ENCODE measurements at regions not wholly inside any gene's neighbourhood (a gene's known extent, or its start where the extent isn't known, plus 50 kb on each side); places are given as distances from the start of the nearest gene placed in this dataset.
"Not testable (repeated sequence)": the region's sequence is repeated elsewhere in the genome, so short reads cannot be mapped to it uniquely, and the experiment has no call there.

DNA sequence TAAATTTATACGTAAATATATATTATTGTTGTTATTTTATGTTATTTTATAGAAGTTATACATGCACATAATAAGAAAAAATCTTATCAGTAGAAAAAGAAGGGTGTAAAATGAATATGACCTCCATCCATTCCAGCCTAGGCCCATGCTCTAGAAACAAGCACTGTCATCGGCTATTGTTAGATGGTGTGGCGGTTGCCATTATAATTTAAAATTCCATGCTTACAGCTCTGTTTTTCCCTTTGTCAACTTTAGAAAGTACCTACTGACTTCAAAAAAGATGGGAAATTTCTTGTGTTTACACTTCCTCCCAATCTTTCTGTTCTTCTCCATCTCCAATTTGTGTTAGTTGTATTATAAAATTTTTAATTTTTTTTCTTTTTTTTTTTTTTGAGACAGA is 61.9 kb upstream of the RDX start:
- no peak overlapping the region for H3K27ac ChIP-seq
- H3K4me1 ChIP-seq, result no peaks in the 10 kb centered on the region
- intact Hi-C loops (cut with DNase I; ENCODE audit: low total_unique reads), result no loop called here
- TF ChIP-seq, protein P1, sequence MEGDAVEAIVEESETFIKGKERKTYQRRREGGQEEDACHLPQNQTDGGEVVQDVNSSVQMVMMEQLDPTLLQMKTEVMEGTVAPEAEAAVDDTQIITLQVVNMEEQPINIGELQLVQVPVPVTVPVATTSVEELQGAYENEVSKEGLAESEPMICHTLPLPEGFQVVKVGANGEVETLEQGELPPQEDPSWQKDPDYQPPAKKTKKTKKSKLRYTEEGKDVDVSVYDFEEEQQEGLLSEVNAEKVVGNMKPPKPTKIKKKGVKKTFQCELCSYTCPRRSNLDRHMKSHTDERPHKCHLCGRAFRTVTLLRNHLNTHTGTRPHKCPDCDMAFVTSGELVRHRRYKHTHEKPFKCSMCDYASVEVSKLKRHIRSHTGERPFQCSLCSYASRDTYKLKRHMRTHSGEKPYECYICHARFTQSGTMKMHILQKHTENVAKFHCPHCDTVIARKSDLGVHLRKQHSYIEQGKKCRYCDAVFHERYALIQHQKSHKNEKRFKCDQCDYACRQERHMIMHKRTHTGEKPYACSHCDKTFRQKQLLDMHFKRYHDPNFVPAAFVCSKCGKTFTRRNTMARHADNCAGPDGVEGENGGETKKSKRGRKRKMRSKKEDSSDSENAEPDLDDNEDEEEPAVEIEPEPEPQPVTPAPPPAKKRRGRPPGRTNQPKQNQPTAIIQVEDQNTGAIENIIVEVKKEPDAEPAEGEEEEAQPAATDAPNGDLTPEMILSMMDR (IDR thresholded peaks at IDR 0.05), result no peak
- no peaks in the 10 kb centered on the region for H3K27me3 ChIP-seq
- DNase-seq, result no peak
- no peaks in the 10 kb centered on the region for H3K9me3 ChIP-seq
- H3K4me3 ChIP-seq, result no peak overlapping the region
- no peaks in the 10 kb centered on the region for H3K36me3 ChIP-seq

DNA sequence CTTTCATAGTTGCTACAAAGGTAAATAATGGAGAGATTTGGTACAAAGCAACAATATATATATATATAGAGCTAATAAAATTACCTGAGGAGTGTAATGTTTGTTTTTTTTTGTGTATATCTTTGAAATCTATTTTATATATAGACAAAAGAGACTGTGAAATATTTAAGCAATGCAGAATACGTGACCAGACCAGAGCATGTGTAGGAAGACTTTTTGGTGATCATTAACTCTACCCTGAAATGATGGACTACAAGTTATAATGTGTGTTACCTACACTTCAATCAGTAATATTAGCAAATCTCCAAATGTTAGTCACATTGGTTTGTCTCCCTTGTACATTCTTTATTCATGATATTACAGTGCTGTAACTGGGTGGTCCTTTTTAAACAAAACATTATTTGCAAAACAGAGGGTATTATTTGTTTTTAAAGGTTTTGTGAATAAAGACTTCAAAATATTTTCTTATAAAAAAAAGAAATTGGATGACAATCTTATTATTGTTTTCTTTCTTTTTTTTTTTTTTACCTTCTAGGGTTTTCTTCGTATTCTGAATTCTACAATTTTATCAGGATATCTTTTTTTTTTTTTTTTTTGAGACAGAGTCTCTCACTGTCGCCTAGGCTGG is 64.5 kb upstream of the RDX start:
- H3K9me3 ChIP-seq; DNase-seq; H3K4me3 ChIP-seq; intact Hi-C loops (cut with DNase I; ENCODE audit: low total_unique reads); H3K27me3 ChIP-seq; H3K36me3 ChIP-seq; H3K27ac ChIP-seq; H3K4me1 ChIP-seq: not testable (repeated sequence)

DNA sequence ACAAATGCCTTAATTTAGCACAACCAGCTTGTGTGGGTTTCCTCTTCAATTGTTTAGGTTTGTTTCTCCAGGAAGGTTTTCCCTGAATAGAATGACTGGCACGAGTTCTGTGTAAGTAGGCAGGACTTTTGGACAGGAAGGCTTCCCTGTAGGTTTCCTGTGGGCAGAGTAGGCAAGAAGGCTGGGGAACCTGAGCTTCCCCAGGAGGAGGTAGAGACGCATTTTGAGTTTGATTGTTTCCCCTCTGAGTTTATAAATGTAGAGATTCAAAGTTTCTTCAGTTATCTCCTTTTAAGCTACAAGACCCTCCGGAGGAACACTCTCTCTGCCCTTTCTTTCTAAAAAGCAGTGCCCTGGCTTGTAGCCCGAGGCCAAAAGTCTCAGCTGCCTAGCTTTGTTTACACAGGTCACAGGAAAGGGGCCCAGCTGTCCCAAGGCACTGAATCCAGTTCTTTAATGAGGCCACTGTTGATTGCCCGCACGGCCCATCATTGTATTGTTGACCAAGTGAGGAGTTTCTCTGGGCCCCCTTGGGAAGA is 66.6 kb upstream of the RDX start:
- Histone ChIP-seq H3K27me3 (no peaks in the 10 kb centered on the region), H3K27ac (no peak overlapping the region), H3K36me3 (no peaks in the 10 kb centered on the region), H3K4me3 (no peak overlapping the region), H3K9me3 (no peaks in the 10 kb centered on the region), H3K4me1 (no peaks in the 10 kb centered on the region)
- intact Hi-C loops (cut with DNase I; ENCODE audit: low total_unique reads), result no loop called here
- TF ChIP-seq, protein P1 (IDR thresholded peaks at IDR 0.05), result no peak
- DNase-seq, result no peak

DNA sequence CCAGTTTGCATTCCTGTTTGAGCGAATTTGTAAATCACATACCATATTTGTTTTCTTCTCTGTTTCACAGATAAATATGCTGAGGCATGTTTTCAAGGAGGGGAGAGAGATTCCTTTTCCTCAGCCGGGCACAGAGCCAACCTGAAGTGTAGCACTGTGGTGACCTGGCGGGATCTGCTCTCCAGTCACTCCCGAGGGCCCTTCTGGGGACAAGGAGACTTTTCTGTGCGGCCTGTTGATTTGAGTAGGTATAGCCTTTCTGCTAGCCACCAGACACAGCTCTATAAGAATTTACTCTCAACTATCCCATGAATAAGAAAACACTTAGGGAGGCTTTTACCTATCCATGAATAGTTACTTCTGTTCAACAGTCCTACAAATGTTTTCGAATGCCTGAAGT is 63.5 kb upstream of the FDX1 start:
- H3K27me3 ChIP-seq, result no peaks in the 10 kb centered on the region
- no peaks in the 10 kb centered on the region for H3K9me3 ChIP-seq
- no peak for DNase-seq
- no peaks in the 10 kb centered on the region for H3K36me3 ChIP-seq
- H3K4me3 ChIP-seq, result no peak overlapping the region
- H3K4me1 ChIP-seq, result no peaks in the 10 kb centered on the region
- intact Hi-C loops (cut with DNase I; ENCODE audit: low total_unique reads), result loop anchor here (5.0 kb wide), 1 partner anchor 164 kb away; no protein-coding TSS in a partner anchor
- TF ChIP-seq, protein P1 (IDR thresholded peaks at IDR 0.05), result no peak
- H3K27ac ChIP-seq, result no peak overlapping the region

DNA sequence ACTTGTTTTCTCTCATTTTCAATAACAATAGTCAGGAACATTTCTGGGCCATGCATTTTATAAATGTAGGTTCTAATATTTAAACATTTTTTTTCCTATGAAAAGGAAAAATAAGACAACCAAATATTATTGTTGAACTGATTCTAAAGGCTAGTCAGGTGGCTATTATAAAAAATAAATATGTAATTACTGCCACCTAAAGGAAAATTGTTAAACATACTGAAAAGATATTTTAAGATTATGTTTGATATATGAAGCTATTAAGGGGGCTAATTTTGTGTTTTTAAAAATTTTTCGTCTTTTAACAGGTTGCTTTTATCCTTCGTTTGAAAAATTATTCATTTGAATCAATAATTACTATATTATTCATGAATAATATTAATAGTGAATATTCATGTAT is 62.2 kb upstream of the FDX1 start:
- Histone ChIP-seq H3K4me3 (no peak overlapping the region), H3K9me3 (no peaks in the 10 kb centered on the region), H3K27me3 (no peaks in the 10 kb centered on the region), H3K4me1 (no peaks in the 10 kb centered on the region), H3K27ac (no peak overlapping the region), H3K36me3 (no peaks in the 10 kb centered on the region)
- DNase-seq, result no peak
- intact Hi-C loops (cut with DNase I; ENCODE audit: low total_unique reads), result loop anchor here (5.0 kb wide), 1 partner anchor 165 kb away; no protein-coding TSS in a partner anchor
- TF ChIP-seq, protein P1 (IDR thresholded peaks at IDR 0.05), result no peak

DNA sequence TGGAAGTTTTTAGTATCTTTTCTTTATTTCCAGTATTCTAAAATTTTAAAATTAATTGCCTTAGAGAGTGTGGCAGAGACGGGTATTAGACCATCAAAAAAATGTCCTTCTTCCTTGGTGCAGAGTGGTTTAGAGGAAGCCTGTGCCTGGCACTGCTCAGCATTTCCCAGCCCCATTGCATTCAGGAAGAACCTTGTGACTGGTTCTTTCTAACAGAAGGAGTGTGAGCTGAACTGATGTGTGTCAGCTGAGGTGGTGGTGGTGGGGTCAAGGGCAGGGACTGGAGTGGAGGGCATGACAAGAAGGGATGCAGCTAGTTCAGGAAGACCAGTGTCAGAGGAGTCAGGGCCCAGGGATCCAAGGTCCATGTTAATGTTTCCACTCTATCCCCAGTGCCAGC is 58.7 kb upstream of the FDX1 start:
- Histone ChIP-seq H3K4me3 (no peak overlapping the region), H3K36me3 (no peaks in the 10 kb centered on the region), H3K27ac (no peak overlapping the region), H3K9me3 (no peaks in the 10 kb centered on the region), H3K4me1 (no peaks in the 10 kb centered on the region), H3K27me3 (no peaks in the 10 kb centered on the region)
- TF ChIP-seq, protein P1 (IDR thresholded peaks at IDR 0.05), result no peak
- no peak for DNase-seq
- intact Hi-C loops (cut with DNase I; ENCODE audit: low total_unique reads), result no loop called here
